NCI-H2227 (cell line): ENCODE measurements at regions not wholly inside any gene's neighbourhood (a gene's known extent, or its start where the extent isn't known, plus 50 kb on each side); places are given as distances from the start of the nearest gene placed in this dataset.
A peak's percentile ranks its signal among the peaks of the same experiment; 100 is the strongest.
"Not testable (repeated sequence)": the region's sequence is repeated elsewhere in the genome, so short reads cannot be mapped to it uniquely, and the experiment has no call there.

Experiments used
- DNase-seq: peaks from one replicate; lab custom pipeline; 2025; ENCODE audit not compliant: unreplicated experiment; lab: John Stamatoyannopoulos, UW

- peak; percentile 55 for DNase-seq
Observed at GRCh38 chrX:3811331-3812311, 98.2 kb upstream of the PRKX start.

GRCh38 chrX:3807906-3808305 lies 94.5 kb upstream of the PRKX start:
- no peak for DNase-seq

- DNase-seq, result no peak
Observed at GRCh38 chrX:3806630-3807029, 93.2 kb upstream of the PRKX start.

GRCh38 chrX:3803713-3804112 lies 90.3 kb upstream of the PRKX start:
- no peak for DNase-seq

GRCh38 chrX:3803305-3803704 lies 89.9 kb upstream of the PRKX start:
- DNase-seq, result no peak

DNA sequence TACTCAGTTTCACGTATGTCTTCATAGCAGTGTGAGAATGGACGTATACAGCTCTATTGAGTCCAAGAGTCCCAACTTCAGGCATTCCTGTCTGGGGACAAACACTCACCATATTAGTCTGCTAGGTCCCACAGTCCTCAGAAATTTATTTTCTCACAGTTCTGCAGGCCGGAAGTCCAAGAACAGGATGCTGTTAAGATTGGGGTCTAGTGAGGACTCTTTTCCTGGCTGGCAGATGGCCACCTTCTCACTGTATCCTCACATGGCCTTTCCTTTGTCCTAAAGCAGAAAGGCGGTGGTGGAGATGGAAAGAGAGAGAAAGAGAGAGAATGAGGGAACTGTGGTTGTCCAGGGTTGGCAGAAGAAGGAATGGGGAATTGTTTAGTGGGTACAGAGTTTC lies 82.0 kb upstream of the PRKX start:
- not testable (repeated sequence) for DNase-seq

DNA sequence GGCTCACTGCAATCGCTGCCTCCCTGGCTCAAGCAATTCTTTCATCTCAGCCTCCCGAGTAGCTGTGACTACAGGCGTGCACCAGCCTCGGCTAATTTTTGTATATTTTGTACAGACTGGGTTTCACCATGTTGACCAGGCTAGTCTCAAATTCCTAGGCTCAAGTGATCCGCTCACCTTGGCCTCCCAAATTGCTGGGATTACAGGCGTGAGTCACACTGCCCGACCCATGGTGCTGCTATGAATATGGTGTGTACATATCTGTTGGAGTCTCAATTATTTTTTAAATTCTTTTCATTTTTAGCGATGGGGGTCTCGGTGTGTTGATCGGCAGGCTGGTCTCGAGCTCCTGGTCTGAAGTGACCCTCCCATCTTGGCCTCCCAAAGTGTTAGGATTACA lies 78.0 kb upstream of the PRKX start:
- DNase-seq, result no peak

DNA sequence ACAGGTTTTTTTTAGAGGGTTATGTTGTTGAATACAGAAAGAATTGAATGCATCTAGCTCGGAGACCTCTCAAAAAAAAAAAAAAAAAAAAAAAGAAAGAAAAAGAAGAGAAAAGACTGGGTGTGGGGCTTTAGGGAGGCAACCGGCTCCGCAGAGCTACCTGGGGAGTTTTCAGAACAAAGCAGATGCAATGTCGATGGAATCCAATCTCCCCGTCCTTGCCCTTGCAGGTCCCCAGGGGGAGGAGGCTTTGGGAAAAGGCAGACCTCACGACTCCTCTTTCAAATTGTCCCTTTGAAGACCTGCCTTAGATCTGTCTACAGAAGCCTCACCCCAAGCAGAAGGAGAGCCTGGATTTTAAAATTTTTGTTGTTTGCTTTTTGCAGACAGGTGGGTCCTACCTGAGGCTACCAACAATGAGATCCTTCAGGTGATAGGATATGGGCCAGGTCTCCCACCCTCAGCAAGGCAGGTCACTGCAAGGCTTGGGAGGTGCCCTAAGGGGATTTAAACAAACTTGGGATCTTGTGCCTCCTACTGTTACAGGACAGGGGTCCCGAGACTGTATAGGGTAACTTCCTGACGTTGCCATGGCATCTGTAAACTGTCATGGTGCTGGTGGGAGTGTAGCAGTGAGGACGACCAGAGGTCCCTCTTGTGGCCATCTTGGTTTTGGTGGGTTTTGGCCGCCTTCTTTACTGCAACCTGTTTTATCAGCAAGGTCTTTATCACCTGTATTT lies 75.2 kb upstream of the PRKX start:
- no peak for DNase-seq

- no peak for DNase-seq
Observed at GRCh38 chrX:3787856-3788255, 74.4 kb upstream of the PRKX start.

DNA sequence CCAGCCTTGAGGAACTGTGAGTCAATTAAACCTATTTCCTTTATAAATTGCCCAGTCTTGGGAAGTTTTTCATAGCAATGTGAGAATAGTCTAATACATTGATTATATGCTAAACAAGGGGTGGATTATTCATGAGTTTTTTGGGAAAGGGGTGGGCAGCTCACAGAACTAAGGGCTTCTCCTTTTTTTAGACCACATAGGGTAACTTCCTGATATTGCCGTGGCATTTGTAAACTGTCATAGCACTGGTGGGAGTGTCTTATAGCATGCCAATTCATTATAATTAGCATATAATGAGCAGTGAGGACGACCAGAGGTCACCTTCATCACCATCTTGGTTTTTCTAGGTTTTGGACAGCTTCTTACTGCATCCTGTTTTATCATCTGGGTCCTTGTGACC lies 72.4 kb upstream of the PRKX start:
- not testable (repeated sequence) for DNase-seq

DNA sequence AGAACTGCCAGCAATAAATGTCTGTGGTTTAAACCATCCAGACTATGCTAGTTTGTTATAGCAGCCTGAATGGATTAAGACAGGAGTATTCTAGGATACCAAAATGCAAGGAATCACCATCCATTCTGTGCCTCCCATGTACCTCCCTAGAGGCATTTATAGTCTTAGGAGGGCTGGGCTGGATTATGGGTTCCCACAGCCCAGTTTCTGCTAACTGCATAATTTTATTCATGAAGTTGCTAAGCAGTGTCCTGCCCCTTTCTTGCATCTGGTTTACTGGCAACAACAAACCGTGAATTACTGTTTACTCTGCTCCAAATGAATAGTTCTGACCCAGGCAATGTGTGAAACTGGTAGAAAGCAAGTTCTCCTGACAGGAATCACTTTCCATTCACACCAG lies 67.1 kb upstream of the PRKX start:
- DNase-seq, result no peak

GRCh38 chrX:3779546-3779945 lies 66.1 kb upstream of the PRKX start:
- no peak for DNase-seq

GRCh38 chrX:3777416-3777815 lies 64.0 kb upstream of the PRKX start:
- no peak for DNase-seq

DNA sequence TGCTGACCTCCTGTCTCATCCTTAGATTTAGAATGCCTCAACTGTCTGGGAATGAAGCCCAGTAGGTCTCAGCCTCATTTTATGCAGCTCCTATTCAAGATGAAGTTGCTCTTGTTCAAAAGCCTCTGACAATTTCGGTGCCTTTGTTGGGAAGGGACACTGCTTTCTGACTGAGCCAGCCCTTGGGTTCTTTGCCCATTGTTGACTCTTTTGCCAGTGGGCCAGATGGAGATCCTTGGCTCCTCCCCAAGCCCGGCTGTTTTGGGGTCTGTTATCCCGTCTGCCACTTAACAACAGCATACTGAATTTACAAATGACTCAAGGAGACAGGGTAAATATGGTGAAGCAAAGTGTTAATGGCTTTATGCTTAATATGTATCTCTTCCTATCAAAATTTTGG lies 58.3 kb upstream of the PRKX start:
- no peak for DNase-seq

GRCh38 chrX:3768881-3769280 lies 55.4 kb upstream of the PRKX start:
- DNase-seq, result no peak
